ENCODE measurements at regions not wholly inside any gene's neighbourhood (a gene's known extent, or its start where the extent isn't known, plus 50 kb on each side); places are given as distances from the start of the nearest gene placed in this dataset.
A peak's percentile ranks its signal among the peaks of the same experiment; 100 is the strongest.
"Not testable (repeated sequence)": the region's sequence is repeated elsewhere in the genome, so short reads cannot be mapped to it uniquely, and the experiment has no call there.

GRCh38 chr14:41289025-41289424 is 317.7 kb upstream of the LRFN5 start:
- DNase-seq (ENCODE audit: low read depth, low spot score): no peak

GRCh38 chr14:41285186-41285748 is 321.4 kb upstream of the LRFN5 start:
- DNase-seq (ENCODE audit: low read depth, low spot score): peak; percentile 44

- DNase-seq (ENCODE audit: low read depth, low spot score): peak; percentile 0
These were observed 325.9 kb upstream of the LRFN5 start for GRCh38 chr14:41280745-41281144.

GRCh38 chr14:41277450-41277849 is 329.2 kb upstream of the LRFN5 start:
- no peak for DNase-seq (ENCODE audit: low read depth, low spot score)

- DNase-seq (ENCODE audit: low read depth, low spot score): no peak
These were observed 349.2 kb upstream of the LRFN5 start for GRCh38 chr14:41257476-41257875.

- no peak for DNase-seq (ENCODE audit: low read depth, low spot score)
These were observed 371.2 kb upstream of the LRFN5 start for GRCh38 chr14:41235466-41235865.

GRCh38 chr14:41230683-41231082 is 376.0 kb upstream of the LRFN5 start:
- no peak for DNase-seq (ENCODE audit: low read depth, low spot score)

- DNase-seq (ENCODE audit: low read depth, low spot score): no peak
These were observed 376.9 kb upstream of the LRFN5 start for GRCh38 chr14:41229824-41230223.

GRCh38 chr14:41225433-41225832 is 381.2 kb upstream of the LRFN5 start:
- DNase-seq (ENCODE audit: low read depth, low spot score): no peak

GRCh38 chr14:41222581-41222980 is 384.1 kb upstream of the LRFN5 start:
- no peak for DNase-seq (ENCODE audit: low read depth, low spot score)

GRCh38 chr14:41214978-41215377 is 391.7 kb upstream of the LRFN5 start:
- not testable (repeated sequence) for DNase-seq (ENCODE audit: low read depth, low spot score)

- DNase-seq (ENCODE audit: low read depth, low spot score): no peak
These were observed 405.0 kb upstream of the LRFN5 start for GRCh38 chr14:41201696-41202095.

GRCh38 chr14:41187868-41188267 is 418.8 kb upstream of the LRFN5 start:
- DNase-seq (ENCODE audit: low read depth, low spot score): no peak

- no peak for DNase-seq (ENCODE audit: low read depth, low spot score)
These were observed 435.6 kb upstream of the LRFN5 start for GRCh38 chr14:41171045-41171444.

- no peak for DNase-seq (ENCODE audit: low read depth, low spot score)
These were observed 439.6 kb upstream of the LRFN5 start for GRCh38 chr14:41167040-41167439.

GRCh38 chr14:41154143-41154807 is 452.4 kb upstream of the LRFN5 start:
- no peak for DNase-seq (ENCODE audit: low read depth, low spot score)

- no peak for DNase-seq (ENCODE audit: low read depth, low spot score)
These were observed 460.3 kb upstream of the LRFN5 start for GRCh38 chr14:41146391-41146790.

GRCh38 chr14:41144370-41144769 is 462.3 kb upstream of the LRFN5 start:
- no peak for DNase-seq (ENCODE audit: low read depth, low spot score)

GRCh38 chr14:41137741-41138140 is 468.9 kb upstream of the LRFN5 start:
- no peak for DNase-seq (ENCODE audit: low read depth, low spot score)

GRCh38 chr14:41130274-41130673 is 476.4 kb upstream of the LRFN5 start:
- DNase-seq (ENCODE audit: low read depth, low spot score): no peak

GRCh38 chr14:41120402-41120801 is 486.3 kb upstream of the LRFN5 start:
- no peak for DNase-seq (ENCODE audit: low read depth, low spot score)

GRCh38 chr14:41096131-41096530 is 510.5 kb upstream of the LRFN5 start:
- no peak for DNase-seq (ENCODE audit: low read depth, low spot score)

GRCh38 chr14:41087056-41087455 is 519.6 kb upstream of the LRFN5 start:
- DNase-seq (ENCODE audit: low read depth, low spot score): no peak

GRCh38 chr14:41073544-41073943 is 533.1 kb upstream of the LRFN5 start:
- DNase-seq (ENCODE audit: low read depth, low spot score): no peak
